HEK293 (cell line): ENCODE measurements at regions not wholly inside any gene's neighbourhood (a gene's known extent, or its start where the extent isn't known, plus 50 kb on each side); places are given as distances from the start of the nearest gene placed in this dataset.

ENCODE experiments used
- CTCF ChIP-seq: fragments of 450-650 bp; formaldehyde crosslinking; IDR thresholded peaks from 2 replicates; pipeline ENCODE4 v1.5.1; 2016; ENCODE audit warnings: missing biosample characterization, missing genetic modification characterization
- GLI2 ChIP-seq: fragments of 450-650 bp; formaldehyde crosslinking; IDR thresholded peaks from 2 replicates; pipeline ENCODE4; 2017; ENCODE audit warnings: missing biosample characterization, missing genetic modification characterization, low read depth, borderline replicate concordance
- OVOL3 ChIP-seq: fragments of 450-650 bp; formaldehyde crosslinking; IDR thresholded peaks from 2 replicates; pipeline ENCODE4 v1.5.1; 2016; ENCODE audit warnings: missing biosample characterization, missing genetic modification characterization
- SP3 ChIP-seq: fragments of 450-650 bp; formaldehyde crosslinking; IDR thresholded peaks from 2 replicates; pipeline ENCODE4 v1.5.1; 2016; ENCODE audit warnings: missing biosample characterization, missing genetic modification characterization
- ZNF121 ChIP-seq: fragments of 450-650 bp; formaldehyde crosslinking; IDR thresholded peaks from 2 replicates; pipeline ENCODE4 v1.5.1; 2016; ENCODE audit warnings: missing biosample characterization, missing genetic modification characterization
- ZNF239 ChIP-seq: fragments of 450-650 bp; formaldehyde crosslinking; IDR thresholded peaks from 2 replicates; pipeline ENCODE4 v1.5.1; 2016; ENCODE audit warnings: missing biosample characterization, missing genetic modification characterization
- ZNF248 ChIP-seq: fragments of 450-650 bp; formaldehyde crosslinking; IDR thresholded peaks from 2 replicates; pipeline ENCODE4 v1.5.1; 2017; ENCODE audit warnings: missing biosample characterization, missing genetic modification characterization

GRCh38 chr7:32360127-32360526 is 130.1 kb downstream of the LSM5 start:
- TF ChIP-seq OVOL3 (tag by site-specific recombination) (no peak), GLI2 (tag by site-specific recombination) (no peak), CTCF (no peak), SP3 (tag by site-specific recombination) (no peak), ZNF248 (tag by site-specific recombination) (no peak), ZNF239 (tag by site-specific recombination) (no peak), ZNF121 (tag by site-specific recombination) (no peak)
